ENCODE measurements at regions not wholly inside any gene's neighbourhood (a gene's known extent, or its start where the extent isn't known, plus 50 kb on each side); places are given as distances from the start of the nearest gene placed in this dataset.

DNA sequence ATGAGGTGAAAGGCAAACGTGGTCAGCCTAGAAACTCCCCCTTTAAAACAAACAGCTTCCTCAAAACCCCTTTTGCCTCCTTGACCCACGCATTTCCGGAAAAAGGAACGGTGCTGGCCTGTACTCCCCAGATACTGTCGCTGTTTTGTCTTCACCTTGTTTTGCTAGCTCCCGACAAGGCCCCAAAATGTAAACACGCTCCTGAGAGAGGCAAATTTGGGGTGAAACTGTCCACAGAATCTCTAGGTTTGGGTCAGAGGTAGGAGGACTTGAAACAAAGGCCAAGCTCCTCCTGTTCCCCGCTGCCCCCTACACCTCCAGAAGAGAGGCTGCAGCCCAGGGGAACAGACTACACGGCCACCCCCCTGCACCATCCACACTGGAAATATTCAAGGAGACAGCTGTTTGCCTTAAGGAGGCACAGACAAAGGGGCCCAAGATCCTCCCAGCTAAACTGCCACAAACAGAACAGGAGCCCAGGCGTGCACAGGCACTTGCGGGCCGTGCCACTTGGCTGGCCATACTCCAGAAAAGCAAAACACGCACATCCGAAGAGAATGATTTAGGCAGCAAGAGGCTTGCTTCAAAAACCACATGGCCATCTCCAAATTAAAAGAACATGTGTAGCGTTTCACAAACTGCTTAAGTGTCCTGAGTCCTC, 160.5 kb upstream of the GRK3 start:
- Histone ChIP-seq H3K27me3 (ENCODE audit: insufficient read depth, low read depth, severe bottlenecking) (no peaks in the 10 kb centered on the region), H3K9me3 (ENCODE audit: severe bottlenecking) (no peaks in the 10 kb centered on the region), H3K36me3 (peaks cover 12% of the 10 kb centered on the region; the same call in 1 of the 2 replicates), H3K27ac (no peak overlapping the region), H3K4me3 (ENCODE audit: low read depth, low read length) (peak overlapping the region; percentile 68)
- DNase-seq: peak; percentile 70
- TF ChIP-seq, protein P1, sequence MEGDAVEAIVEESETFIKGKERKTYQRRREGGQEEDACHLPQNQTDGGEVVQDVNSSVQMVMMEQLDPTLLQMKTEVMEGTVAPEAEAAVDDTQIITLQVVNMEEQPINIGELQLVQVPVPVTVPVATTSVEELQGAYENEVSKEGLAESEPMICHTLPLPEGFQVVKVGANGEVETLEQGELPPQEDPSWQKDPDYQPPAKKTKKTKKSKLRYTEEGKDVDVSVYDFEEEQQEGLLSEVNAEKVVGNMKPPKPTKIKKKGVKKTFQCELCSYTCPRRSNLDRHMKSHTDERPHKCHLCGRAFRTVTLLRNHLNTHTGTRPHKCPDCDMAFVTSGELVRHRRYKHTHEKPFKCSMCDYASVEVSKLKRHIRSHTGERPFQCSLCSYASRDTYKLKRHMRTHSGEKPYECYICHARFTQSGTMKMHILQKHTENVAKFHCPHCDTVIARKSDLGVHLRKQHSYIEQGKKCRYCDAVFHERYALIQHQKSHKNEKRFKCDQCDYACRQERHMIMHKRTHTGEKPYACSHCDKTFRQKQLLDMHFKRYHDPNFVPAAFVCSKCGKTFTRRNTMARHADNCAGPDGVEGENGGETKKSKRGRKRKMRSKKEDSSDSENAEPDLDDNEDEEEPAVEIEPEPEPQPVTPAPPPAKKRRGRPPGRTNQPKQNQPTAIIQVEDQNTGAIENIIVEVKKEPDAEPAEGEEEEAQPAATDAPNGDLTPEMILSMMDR (IDR thresholded peaks at IDR 0.05; ENCODE audit: low read depth, low read length): peak; percentile 50; the same call in 1 of the 2 replicates

DNA sequence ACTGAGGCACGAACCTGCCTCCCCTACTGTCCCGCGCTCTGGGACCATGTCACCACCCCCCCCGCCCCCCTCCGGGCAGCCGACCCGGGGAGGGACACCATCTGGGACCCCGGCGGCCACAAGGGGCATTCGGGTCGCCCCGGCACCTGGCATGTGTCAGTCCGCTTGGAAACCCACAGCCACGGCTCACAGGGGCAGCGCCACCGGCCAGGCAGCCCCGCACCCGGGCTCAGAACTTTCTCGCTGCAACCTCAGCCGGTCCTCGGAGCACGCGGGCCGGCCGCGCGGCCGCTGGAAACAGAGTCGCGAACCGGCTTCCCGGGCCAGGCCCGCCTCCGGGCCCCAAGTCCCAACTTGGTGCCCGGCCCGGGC, 159.9 kb upstream of the GRK3 start:
- Histone ChIP-seq H3K27me3 (ENCODE audit: insufficient read depth, low read depth, severe bottlenecking) (no peaks in the 10 kb centered on the region), H3K4me3 (ENCODE audit: low read depth, low read length) (peak overlapping the region; percentile 68), H3K27ac (peak overlapping the region; percentile 39; the same call in 1 of the 2 replicates), H3K9me3 (ENCODE audit: severe bottlenecking) (no peaks in the 10 kb centered on the region), H3K36me3 (peaks cover 12% of the 10 kb centered on the region; the same call in 1 of the 2 replicates)
- TF ChIP-seq, protein P1 (IDR thresholded peaks at IDR 0.05; ENCODE audit: low read depth, low read length): no peak
- peak; percentile 45 for DNase-seq

DNA sequence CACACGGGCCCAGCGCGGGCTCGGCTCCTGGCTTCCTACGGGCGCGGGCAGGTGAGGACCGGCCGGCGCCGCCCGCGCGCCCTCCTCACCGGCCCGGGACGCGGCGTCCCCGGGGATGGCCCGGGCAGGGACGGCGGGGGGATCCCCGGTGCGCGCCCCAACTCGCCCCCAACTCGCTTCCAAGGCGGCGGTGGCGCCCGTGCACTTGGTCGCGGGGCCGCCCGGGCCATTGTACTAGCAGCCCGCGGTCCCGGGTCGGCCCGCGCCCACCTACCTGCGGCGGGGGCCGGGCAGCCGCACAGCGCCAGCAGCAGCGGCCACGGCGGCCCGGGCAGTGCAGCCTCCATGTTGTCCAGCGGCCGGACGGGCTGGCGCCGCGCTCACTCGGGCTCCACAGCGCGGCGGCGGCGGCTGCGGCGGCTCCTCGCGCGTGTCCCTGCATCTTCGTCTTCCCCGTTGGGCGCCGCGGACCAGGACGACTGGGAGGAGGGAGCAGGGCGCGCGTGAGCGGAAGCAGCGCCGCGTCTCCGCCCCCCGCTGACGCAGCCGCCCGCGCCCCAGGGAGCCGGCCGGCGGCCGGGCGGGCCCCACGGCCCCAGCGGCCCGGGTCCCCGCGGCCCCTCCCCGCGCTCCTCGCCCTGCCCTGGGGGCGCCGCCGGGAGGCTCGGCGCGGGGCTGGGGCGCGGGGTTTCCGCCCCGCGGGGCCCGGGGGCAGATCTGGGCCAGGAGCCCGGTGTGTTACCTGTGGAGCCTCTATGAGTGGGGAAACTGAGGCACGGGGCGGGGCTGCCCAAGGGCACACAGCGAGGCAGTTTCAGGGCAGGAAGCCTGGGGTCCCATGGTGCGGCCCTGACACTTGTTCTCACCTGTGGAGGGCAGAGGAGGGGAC, 159.3 kb upstream of the GRK3 start:
- peaks cover 12% of the 10 kb centered on the region; the same call in 1 of the 2 replicates for H3K36me3 ChIP-seq
- no peaks in the 10 kb centered on the region for H3K9me3 ChIP-seq (ENCODE audit: severe bottlenecking)
- H3K27me3 ChIP-seq (ENCODE audit: insufficient read depth, low read depth, severe bottlenecking): no peaks in the 10 kb centered on the region
- peak overlapping the region; percentile 60 for H3K27ac ChIP-seq
- TF ChIP-seq, protein P1 (IDR thresholded peaks at IDR 0.05; ENCODE audit: low read depth, low read length): no peak
- H3K4me3 ChIP-seq (ENCODE audit: low read depth, low read length): peak overlapping the region; percentile 68
- DNase-seq: peak; percentile 80

DNA sequence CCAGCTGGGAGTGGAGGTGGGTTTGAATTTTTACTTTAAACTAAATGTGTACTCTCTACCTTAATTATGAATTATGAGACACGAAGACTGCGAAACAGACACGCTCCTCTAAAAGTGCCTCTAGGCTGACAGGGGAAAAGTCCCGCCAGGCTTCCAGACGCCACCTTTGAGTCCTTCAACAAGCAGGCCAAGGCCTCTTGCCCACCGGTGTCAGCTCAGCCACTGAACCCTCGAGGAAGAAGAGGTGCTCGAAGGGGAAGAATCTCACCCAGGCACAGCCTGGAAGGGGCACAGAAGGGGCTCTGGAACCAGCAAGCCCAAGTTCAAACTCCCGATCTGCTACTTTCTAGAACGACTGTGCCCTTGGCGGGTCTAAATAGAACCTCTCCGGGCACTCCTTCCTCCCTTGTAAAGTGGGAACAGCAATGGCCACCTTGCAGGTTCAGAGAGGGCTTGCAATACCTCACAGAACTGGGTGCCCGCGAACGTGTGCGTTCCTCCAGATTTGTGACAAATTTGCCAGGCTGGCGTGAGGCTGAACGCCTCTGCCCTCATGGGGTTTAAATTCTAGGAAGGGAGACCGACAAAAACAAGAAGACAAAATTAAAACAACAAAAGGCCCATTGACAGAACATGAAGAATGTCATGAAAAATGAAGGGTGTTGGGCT, 158.5 kb upstream of the GRK3 start:
- Histone ChIP-seq H3K4me3 (ENCODE audit: low read depth, low read length) (peak overlapping the region; percentile 52), H3K9me3 (ENCODE audit: severe bottlenecking) (no peaks in the 10 kb centered on the region), H3K27me3 (ENCODE audit: insufficient read depth, low read depth, severe bottlenecking) (no peaks in the 10 kb centered on the region), H3K27ac (peak overlapping the region; percentile 60), H3K36me3 (peaks cover 12% of the 10 kb centered on the region; the same call in 1 of the 2 replicates)
- TF ChIP-seq, protein P1 (IDR thresholded peaks at IDR 0.05; ENCODE audit: low read depth, low read length): no peak
- no peak for DNase-seq

DNA sequence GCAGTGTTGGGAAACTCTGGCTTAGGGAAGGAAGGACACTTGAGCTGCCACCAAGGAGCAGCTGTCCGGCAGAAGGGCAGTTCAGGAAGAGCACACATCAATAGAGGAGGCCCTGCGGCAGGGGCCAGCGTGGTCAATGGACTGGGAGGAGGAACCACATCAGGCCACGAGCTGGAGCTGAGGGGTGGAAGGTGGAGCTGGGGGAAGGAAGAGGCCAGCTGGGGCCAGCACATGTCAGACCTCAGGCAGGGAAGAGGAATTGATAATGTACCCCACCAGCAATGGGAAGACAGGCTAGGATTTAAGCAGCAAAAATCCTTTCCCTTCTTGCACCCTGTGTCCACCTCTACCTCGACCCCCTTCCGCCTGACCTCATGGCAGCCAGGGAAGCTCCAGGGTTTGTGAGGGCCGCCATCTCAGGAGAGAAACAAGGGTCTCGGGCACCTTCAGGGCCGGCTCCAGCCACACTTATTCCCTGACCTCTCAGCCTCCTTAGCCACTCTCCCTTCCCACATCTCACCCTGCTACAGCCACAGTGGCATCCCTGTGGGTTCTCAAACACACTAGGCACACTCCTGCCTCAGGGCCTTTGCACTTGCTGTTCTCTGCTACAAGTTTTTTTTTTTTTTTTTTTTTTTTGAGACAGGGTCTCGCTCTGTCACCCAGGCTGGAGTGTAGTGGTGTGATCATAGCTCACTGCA, 157.8 kb upstream of the GRK3 start:
- TF ChIP-seq, protein P1 (IDR thresholded peaks at IDR 0.05; ENCODE audit: low read depth, low read length): no peak
- peaks cover 12% of the 10 kb centered on the region; the same call in 1 of the 2 replicates for H3K36me3 ChIP-seq
- no peaks in the 10 kb centered on the region for H3K27me3 ChIP-seq (ENCODE audit: insufficient read depth, low read depth, severe bottlenecking)
- no peak overlapping the region for H3K27ac ChIP-seq
- H3K4me3 ChIP-seq (ENCODE audit: low read depth, low read length): no peak overlapping the region
- no peak for DNase-seq
- H3K9me3 ChIP-seq (ENCODE audit: severe bottlenecking): no peaks in the 10 kb centered on the region
